Esophagus (tissue), 2 donors: ENCODE measurements at regions not wholly inside any gene's neighbourhood (a gene's known extent, or its start where the extent isn't known, plus 50 kb on each side); places are given as distances from the start of the nearest gene placed in this dataset.

Experiments used
- H3K27ac ChIP-seq, 2 donors: one replicate each; pipeline ENCODE4 v1.5.1; 2013; ENCODE audit warnings: low read depth in 2 of 2, mild to moderate bottlenecking in 2 of 2, inconsistent platforms in 1 of 2, low read length in 1 of 2, moderate library complexity in 1 of 2
- H3K27me3 ChIP-seq, 2 donors: one replicate each; pipeline ENCODE4 v1.6.1; 2013; ENCODE audit warnings: low read length in 2 of 2, control low read depth in 1 of 2, mild to moderate bottlenecking in 1 of 2; ENCODE audit not compliant: insufficient read depth in 2 of 2, control insufficient read depth in 1 of 2
- H3K36me3 ChIP-seq, 2 donors: one replicate each; pipeline ENCODE4 v1.6.1; 2013; ENCODE audit warnings: low read length in 1 of 2; ENCODE audit not compliant: control insufficient read depth in 2 of 2, insufficient read depth in 2 of 2
- H3K4me1 ChIP-seq, 2 donors: one replicate each; pipeline ENCODE4 v1.6.1; 2013; ENCODE audit warnings: low read length in 1 of 2; ENCODE audit not compliant: control insufficient read depth in 2 of 2, insufficient read depth in 2 of 2
- H3K4me3 ChIP-seq, 2 donors: one replicate each; pipeline ENCODE4 v1.5.1; 2013; ENCODE audit warnings: low read length in 2 of 2, mild to moderate bottlenecking in 2 of 2, low read depth in 1 of 2, moderate library complexity in 1 of 2
- H3K9me3 ChIP-seq, 2 donors: one replicate each; pipeline ENCODE4 v1.6.1; 2013; ENCODE audit warnings: mild to moderate bottlenecking in 2 of 2, low read depth in 1 of 2, low read length in 1 of 2, moderate library complexity in 1 of 2; ENCODE audit not compliant: control insufficient read depth in 2 of 2, insufficient read depth in 1 of 2
- WGBS, 2 donors: extraction: QIAGEN DNeasy Blood & Tissue Kit; methylation state at CpG; one replicate each; pipeline ENCODE4 v1.1.7; 2013; 5-methylcytosine and 5-hydroxymethylcytosine counted together
- donor health status: healthy with polysubstance abuse.
- donor health status: Bipolar disorder and iron deficiency.

- Histone ChIP-seq H3K4me1 (no peaks in the 10 kb centered on the region), H3K36me3 (no peaks in the 10 kb centered on the region), H3K27ac (no peak overlapping the region), H3K4me3 (no peak overlapping the region), H3K27me3 (no peaks in the 10 kb centered on the region), H3K9me3 (no peaks in the 10 kb centered on the region)
- WGBS, 2 donors: 64 to 65% methylated on average over 6 of the region's 6 CpGs
Measured at GRCh38 chr7:110569486-110570205, 521.3 kb upstream of the LRRN3 start.

DNA sequence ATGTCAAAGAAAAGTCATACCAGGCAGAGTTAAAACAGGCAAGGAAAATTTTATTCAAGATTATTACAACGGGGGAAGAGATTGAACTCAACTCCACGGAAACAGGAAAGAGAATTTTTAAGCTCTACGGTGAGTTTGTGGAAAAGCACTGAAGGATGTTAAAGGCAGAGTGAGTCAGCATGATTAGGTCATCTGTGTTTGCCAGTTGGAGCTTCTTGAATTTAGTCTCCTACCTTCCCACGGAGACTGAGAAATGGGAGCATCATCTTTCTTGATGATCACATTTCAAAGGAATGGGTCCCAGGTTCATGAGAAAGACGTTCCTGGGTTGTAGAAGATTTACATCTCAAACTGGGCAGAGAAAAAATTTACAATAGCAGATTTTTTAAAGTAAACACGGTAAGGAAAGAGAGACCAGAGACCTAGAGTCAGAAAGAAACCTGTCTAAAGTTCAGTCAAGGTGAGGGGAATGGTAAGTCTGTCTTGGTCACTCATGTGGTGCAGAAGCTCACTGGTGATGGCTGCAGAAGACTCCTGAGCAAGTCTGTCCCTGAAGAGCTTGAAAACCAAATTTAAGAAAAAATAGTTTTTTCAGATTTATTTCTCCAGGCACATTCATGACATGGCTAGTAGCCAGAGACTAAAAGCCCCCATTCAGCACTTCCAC is 516.9 kb upstream of the LRRN3 start:
- Histone ChIP-seq H3K36me3 (no peaks in the 10 kb centered on the region), H3K9me3 (no peaks in the 10 kb centered on the region)
- 60 to 68% methylated on average over 6 of the region's 6 CpGs for WGBS, 2 donors

GRCh38 chr7:110587294-110587693 is 503.6 kb upstream of the LRRN3 start:
- no peaks in the 10 kb centered on the region for H3K4me1 ChIP-seq
- H3K27me3 ChIP-seq: no peaks in the 10 kb centered on the region
- H3K4me3 ChIP-seq: no peak overlapping the region
- no peaks in the 10 kb centered on the region for H3K36me3 ChIP-seq
- no peak overlapping the region for H3K27ac ChIP-seq
- H3K9me3 ChIP-seq: peaks cover 0 to 2% of the 10 kb centered on the region in 2 donors

More for the DNA sequence above, 516.9 kb upstream of the LRRN3 start:
- Histone ChIP-seq H3K4me1 (no peaks in the 10 kb centered on the region), H3K4me3 (no peak overlapping the region), H3K27me3 (no peaks in the 10 kb centered on the region), H3K27ac (no peak overlapping the region)

- H3K36me3 ChIP-seq: no peaks in the 10 kb centered on the region
- H3K9me3 ChIP-seq: peaks cover 0 to 2% of the 10 kb centered on the region in 2 donors
- 84 to 85% methylated on average over 5 of the region's 5 CpGs for WGBS, 2 donors
- no peak overlapping the region for H3K4me3 ChIP-seq
- no peak overlapping the region for H3K27ac ChIP-seq
- no peaks in the 10 kb centered on the region for H3K27me3 ChIP-seq
- no peaks in the 10 kb centered on the region for H3K4me1 ChIP-seq
Measured at GRCh38 chr7:110590415-110590814, 500.5 kb upstream of the LRRN3 start.

- H3K4me3 ChIP-seq: no peak overlapping the region
- no peaks in the 10 kb centered on the region for H3K27me3 ChIP-seq
- 82 to 85% methylated on average over 4 of the region's 4 CpGs for WGBS, 2 donors
Measured at GRCh38 chr7:110591341-110591740, 499.6 kb upstream of the LRRN3 start.

GRCh38 chr7:110592557-110592956 is 498.4 kb upstream of the LRRN3 start:
- 45 to 46% methylated on average over 1 of the region's 1 CpG for WGBS, 2 donors

More at GRCh38 chr7:110591341-110591740, 499.6 kb upstream of the LRRN3 start:
- H3K4me1 ChIP-seq: no peaks in the 10 kb centered on the region
- no peaks in the 10 kb centered on the region for H3K36me3 ChIP-seq
- no peak overlapping the region for H3K27ac ChIP-seq
- H3K9me3 ChIP-seq: peaks cover 0 to 2% of the 10 kb centered on the region in 2 donors

DNA sequence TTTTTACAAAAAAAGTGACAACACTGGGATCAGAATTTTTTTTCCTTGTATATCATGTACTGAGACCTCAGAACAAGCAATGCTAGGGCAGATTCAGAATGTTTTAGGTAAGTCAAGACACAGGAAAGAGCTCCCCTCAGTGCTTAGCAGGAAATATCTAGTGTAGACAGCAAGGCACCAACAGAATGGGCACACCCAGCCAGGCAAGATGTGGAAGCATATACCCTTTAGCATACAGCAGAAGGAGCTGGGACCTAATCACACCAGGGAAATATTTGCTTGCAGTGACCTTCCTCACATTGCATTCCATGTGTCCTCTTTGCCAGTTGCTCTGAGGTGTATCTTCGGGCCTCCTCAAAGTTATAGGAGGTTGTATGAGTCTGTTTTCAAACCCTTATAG is 497.6 kb upstream of the LRRN3 start:
- Histone ChIP-seq H3K36me3 (no peaks in the 10 kb centered on the region), H3K4me3 (no peak overlapping the region), H3K9me3 (peaks cover 0 to 2% of the 10 kb centered on the region in 2 donors), H3K4me1 (no peaks in the 10 kb centered on the region), H3K27ac (no peak overlapping the region), H3K27me3 (no peaks in the 10 kb centered on the region)
- 99 to 100% methylated on average over 1 of the region's 1 CpG for WGBS, 2 donors

More at GRCh38 chr7:110592557-110592956, 498.4 kb upstream of the LRRN3 start:
- H3K27me3 ChIP-seq: no peaks in the 10 kb centered on the region
- H3K9me3 ChIP-seq: peaks cover 0 to 2% of the 10 kb centered on the region in 2 donors
- H3K4me1 ChIP-seq: no peaks in the 10 kb centered on the region
- H3K4me3 ChIP-seq: no peak overlapping the region
- H3K36me3 ChIP-seq: no peaks in the 10 kb centered on the region
- H3K27ac ChIP-seq: no peak overlapping the region

DNA sequence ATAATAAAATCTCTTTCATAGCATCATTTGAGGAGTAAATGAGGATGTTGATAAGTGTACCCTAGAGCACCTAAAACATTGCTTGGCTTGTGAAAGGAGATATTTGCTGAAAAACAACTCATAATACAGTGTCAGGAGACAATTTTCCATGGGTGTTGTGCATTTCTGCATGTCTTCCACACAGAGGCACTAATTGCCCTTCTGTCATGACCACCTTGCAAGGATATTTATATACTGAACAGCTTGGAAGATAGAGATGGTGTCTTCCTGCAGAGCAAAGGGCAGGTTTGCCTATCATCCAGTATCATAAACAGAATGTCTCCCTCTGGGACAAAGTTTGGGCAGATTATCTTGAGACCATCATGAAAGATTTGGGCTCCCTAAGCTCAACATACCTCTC is 495.2 kb upstream of the LRRN3 start:
- H3K4me1 ChIP-seq: no peaks in the 10 kb centered on the region
- no peaks in the 10 kb centered on the region for H3K36me3 ChIP-seq
- H3K27ac ChIP-seq: no peak overlapping the region
- H3K27me3 ChIP-seq: no peaks in the 10 kb centered on the region
- no peak overlapping the region for H3K4me3 ChIP-seq
- no peaks in the 10 kb centered on the region for H3K9me3 ChIP-seq

DNA sequence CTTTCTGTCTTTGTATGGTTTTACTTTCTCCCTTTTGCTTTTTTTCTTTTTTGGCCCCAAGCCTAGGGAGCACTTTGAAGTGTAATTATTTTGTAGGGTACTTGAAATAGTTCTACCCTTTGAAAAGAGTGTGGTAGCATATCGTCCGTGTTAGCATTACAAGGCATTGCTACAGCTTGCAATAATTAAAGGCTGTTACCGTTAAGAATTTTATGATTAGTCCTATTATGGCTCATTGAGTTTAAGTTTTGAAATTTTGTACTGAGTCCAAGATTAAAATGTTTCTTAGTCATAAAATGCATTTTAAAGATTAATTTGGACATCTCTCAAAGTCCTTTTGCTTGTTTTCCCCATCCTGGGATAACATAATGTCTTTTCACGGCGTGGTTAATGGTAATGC is 490.0 kb upstream of the LRRN3 start:
- H3K4me3 ChIP-seq: no peak overlapping the region
- no peaks in the 10 kb centered on the region for H3K36me3 ChIP-seq
- H3K4me1 ChIP-seq: no peaks in the 10 kb centered on the region
- H3K27ac ChIP-seq: no peak overlapping the region
- WGBS, 2 donors: 40 to 59% methylated on average over 5 of the region's 5 CpGs
- no peaks in the 10 kb centered on the region for H3K9me3 ChIP-seq
- no peaks in the 10 kb centered on the region for H3K27me3 ChIP-seq

DNA sequence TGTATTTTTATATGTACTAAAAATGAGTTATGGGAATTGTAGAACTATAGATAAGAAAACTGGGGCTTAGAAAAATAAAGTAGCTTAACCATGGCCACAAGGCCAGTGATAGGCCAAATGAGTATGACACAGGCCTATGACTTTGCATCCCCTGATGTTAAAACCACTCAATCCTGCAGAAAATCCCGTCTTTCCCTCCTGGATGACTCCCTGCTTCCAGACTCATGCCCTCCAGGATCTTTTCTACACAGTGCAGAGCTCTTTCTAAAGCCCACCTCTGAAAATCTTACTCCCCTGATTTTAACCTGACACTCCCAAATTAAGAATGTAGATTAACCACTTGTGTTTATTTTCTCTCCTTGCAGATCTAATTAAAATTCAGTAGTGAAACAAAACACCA is 489.2 kb upstream of the LRRN3 start:
- H3K36me3 ChIP-seq: no peaks in the 10 kb centered on the region
- no peaks in the 10 kb centered on the region for H3K4me1 ChIP-seq
- H3K27me3 ChIP-seq: no peaks in the 10 kb centered on the region
- H3K27ac ChIP-seq: no peak overlapping the region
- H3K9me3 ChIP-seq: no peaks in the 10 kb centered on the region
- 67 to 71% methylated on average over 1 of the region's 1 CpG for whole genome bisulfite sequencing, 2 donors
- H3K4me3 ChIP-seq: no peak overlapping the region
